ENCODE measurements at regions not wholly inside any gene's neighbourhood (a gene's known extent, or its start where the extent isn't known, plus 50 kb on each side); places are given as distances from the start of the nearest gene placed in this dataset.

DNA sequence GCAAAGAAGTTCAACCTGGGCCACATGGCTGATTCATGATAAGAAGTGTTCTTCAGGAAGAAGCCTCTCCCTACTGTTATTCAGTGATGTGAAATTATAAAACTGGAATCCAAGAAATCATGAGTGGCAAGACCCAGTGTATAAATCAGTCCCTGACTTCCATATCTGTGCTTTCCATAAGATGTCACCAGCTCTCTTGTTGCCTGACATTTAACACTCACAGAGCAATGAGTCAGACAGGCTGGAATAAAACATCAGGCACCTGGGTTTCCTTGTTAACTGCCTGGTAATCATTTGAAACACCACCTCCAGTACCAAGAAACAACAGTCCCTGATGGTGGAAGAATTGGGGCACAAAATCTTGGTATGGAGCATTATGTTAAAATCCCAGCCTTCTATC lies 76.1 kb downstream of the SCG2 start:
- no peak overlapping the region for H4K91ac ChIP-seq (ENCODE audit: low read length)
- no peak overlapping the region for H2BK12ac ChIP-seq (ENCODE audit: low read length in 2 of 2)
- H3K4me1 ChIP-seq (ENCODE audit: control insufficient read depth, insufficient read depth, low read depth, low read length) = no peaks in the 10 kb centered on the region
- no peaks in the 10 kb centered on the region for H3K9me3 ChIP-seq (ENCODE audit: control insufficient read depth, low read length)
- no peak overlapping the region for H3K9ac ChIP-seq (ENCODE audit: low read length)
- no peak overlapping the region for H2AFZ ChIP-seq (ENCODE audit: low read depth, low read length)
- peak overlapping the region; percentile 57 for H2AK5ac ChIP-seq (ENCODE audit: low read length, severe bottlenecking)
- H3K14ac ChIP-seq (ENCODE audit: low read length in 2 of 2) = no peak overlapping the region
- H2BK120ac ChIP-seq (ENCODE audit: low read depth, low read length) = no peak overlapping the region
- no peak overlapping the region for H2BK15ac ChIP-seq (ENCODE audit: low read depth, poor library complexity, severe bottlenecking)
- H3K27ac ChIP-seq (ENCODE audit: low read length, poor library complexity, severe bottlenecking) = no peak overlapping the region
- no peak overlapping the region for H3K18ac ChIP-seq (ENCODE audit: low read depth in 1 of 2, low read length in 2 of 2)
- no peak overlapping the region for H4K8ac ChIP-seq (ENCODE audit: low read length)
- H3K27me3 ChIP-seq (ENCODE audit: control insufficient read depth in 1 of 2, insufficient read depth in 1 of 2, low read length in 2 of 2) = no peaks in the 10 kb centered on the region
- H3K4me2 ChIP-seq (ENCODE audit: low read length, poor library complexity, severe bottlenecking) = no peak overlapping the region
- no peak overlapping the region for H3K23ac ChIP-seq (ENCODE audit: low read length in 2 of 2)
- no peaks in the 10 kb centered on the region for H3K36me3 ChIP-seq (ENCODE audit: control insufficient read depth in 1 of 2, insufficient read depth in 2 of 2, low read depth in 1 of 2, low read length in 2 of 2)
- H3K4ac ChIP-seq (ENCODE audit: low read depth in 1 of 2, low read length in 2 of 2) = no peak overlapping the region
- H3K79me1 ChIP-seq (replicated peaks; ENCODE audit: low read length, poor library complexity, severe bottlenecking) = no peaks in the 10 kb centered on the region
- no peak overlapping the region for H3K4me3 ChIP-seq (ENCODE audit: insufficient read depth in 1 of 2, low read depth in 1 of 2, low read length in 2 of 2)
- DNase-seq = no peak
- H2BK5ac ChIP-seq (ENCODE audit: low read depth, low read length, poor library complexity, severe bottlenecking) = no peak overlapping the region

DNA sequence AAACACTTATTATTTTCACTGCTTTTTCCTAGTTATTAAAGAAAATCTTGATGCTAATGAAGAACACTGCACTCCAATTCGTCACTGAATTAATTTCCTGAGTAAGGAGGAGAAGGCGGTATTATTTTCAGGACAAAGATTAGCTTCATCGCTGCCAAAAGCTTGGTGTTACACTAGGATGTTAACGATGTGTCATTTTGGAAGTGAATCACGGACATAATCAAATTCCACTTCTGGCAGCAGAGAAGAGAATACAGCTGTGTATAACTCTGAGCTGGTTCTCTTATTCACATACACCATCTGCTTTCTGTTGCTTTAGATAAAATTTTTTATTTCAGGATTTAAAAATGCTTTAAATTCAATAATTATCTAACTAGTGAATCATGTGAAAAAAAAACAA lies 74.1 kb downstream of the SCG2 start:
- H3K27me3 ChIP-seq (ENCODE audit: control insufficient read depth in 1 of 2, insufficient read depth in 1 of 2, low read length in 2 of 2) = no peaks in the 10 kb centered on the region
- H3K4ac ChIP-seq (ENCODE audit: low read depth in 1 of 2, low read length in 2 of 2) = no peak overlapping the region
- no peak overlapping the region for H2BK15ac ChIP-seq (ENCODE audit: low read depth, poor library complexity, severe bottlenecking)
- H3K4me3 ChIP-seq (ENCODE audit: insufficient read depth in 1 of 2, low read depth in 1 of 2, low read length in 2 of 2) = no peak overlapping the region
- no peaks in the 10 kb centered on the region for H3K79me1 ChIP-seq (replicated peaks; ENCODE audit: low read length, poor library complexity, severe bottlenecking)
- 95% methylated on average over 4 of the region's 5 CpGs for WGBS
- H2BK120ac ChIP-seq (ENCODE audit: low read depth, low read length) = no peak overlapping the region
- H3K9me3 ChIP-seq (ENCODE audit: control insufficient read depth, low read length) = no peaks in the 10 kb centered on the region
- no peak overlapping the region for H3K18ac ChIP-seq (ENCODE audit: low read depth in 1 of 2, low read length in 2 of 2)
- H3K9ac ChIP-seq (ENCODE audit: low read length) = no peak overlapping the region
- no peak for DNase-seq
- no peak overlapping the region for H3K23ac ChIP-seq (ENCODE audit: low read length in 2 of 2)
- H3K4me2 ChIP-seq (ENCODE audit: low read length, poor library complexity, severe bottlenecking) = no peak overlapping the region
- no peak overlapping the region for H2BK5ac ChIP-seq (ENCODE audit: low read depth, low read length, poor library complexity, severe bottlenecking)
- H3K14ac ChIP-seq (ENCODE audit: low read length in 2 of 2) = no peak overlapping the region
- no peak overlapping the region for H4K8ac ChIP-seq (ENCODE audit: low read length)
- no peaks in the 10 kb centered on the region for H3K36me3 ChIP-seq (ENCODE audit: control insufficient read depth in 1 of 2, insufficient read depth in 2 of 2, low read depth in 1 of 2, low read length in 2 of 2)
- no peak overlapping the region for H2BK12ac ChIP-seq (ENCODE audit: low read length in 2 of 2)
- H3K4me1 ChIP-seq (ENCODE audit: control insufficient read depth, insufficient read depth, low read depth, low read length) = no peaks in the 10 kb centered on the region
- no peak overlapping the region for H2AK5ac ChIP-seq (ENCODE audit: low read length, severe bottlenecking)
- no peak overlapping the region for H3K27ac ChIP-seq (ENCODE audit: low read length, poor library complexity, severe bottlenecking)
- no peak overlapping the region for H4K91ac ChIP-seq (ENCODE audit: low read length)
- no peak overlapping the region for H2AFZ ChIP-seq (ENCODE audit: low read depth, low read length)

DNA sequence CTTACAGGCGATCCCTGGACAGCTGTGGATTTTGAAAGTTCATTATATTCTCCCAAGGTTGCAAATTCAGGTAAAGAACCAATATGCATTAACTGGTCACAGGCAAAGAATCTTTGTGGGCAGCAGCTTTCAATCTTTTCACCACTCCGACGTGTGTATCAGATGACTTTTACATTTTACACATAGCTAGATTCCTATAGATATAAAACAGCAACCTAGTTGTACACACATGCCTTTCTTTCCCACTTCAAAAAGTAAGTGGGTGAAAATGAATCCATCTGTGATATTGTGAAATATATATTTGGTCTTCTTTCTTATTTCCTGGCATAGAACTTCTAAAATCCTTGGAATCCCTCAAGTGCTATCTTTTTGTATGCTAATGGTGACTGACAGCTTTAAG lies 72.5 kb downstream of the SCG2 start:
- H3K9ac ChIP-seq (ENCODE audit: low read length) = no peak overlapping the region
- H2BK12ac ChIP-seq (ENCODE audit: low read length in 2 of 2) = no peak overlapping the region
- no peak overlapping the region for H3K23ac ChIP-seq (ENCODE audit: low read length in 2 of 2)
- H3K4me3 ChIP-seq (ENCODE audit: insufficient read depth in 1 of 2, low read depth in 1 of 2, low read length in 2 of 2) = no peak overlapping the region
- H2BK15ac ChIP-seq (ENCODE audit: low read depth, poor library complexity, severe bottlenecking) = no peak overlapping the region
- H3K36me3 ChIP-seq (ENCODE audit: control insufficient read depth in 1 of 2, insufficient read depth in 2 of 2, low read depth in 1 of 2, low read length in 2 of 2) = no peaks in the 10 kb centered on the region
- H2AFZ ChIP-seq (ENCODE audit: low read depth, low read length) = no peak overlapping the region
- no peaks in the 10 kb centered on the region for H3K27me3 ChIP-seq (ENCODE audit: control insufficient read depth in 1 of 2, insufficient read depth in 1 of 2, low read length in 2 of 2)
- no peak overlapping the region for H2AK5ac ChIP-seq (ENCODE audit: low read length, severe bottlenecking)
- H2BK120ac ChIP-seq (ENCODE audit: low read depth, low read length) = no peak overlapping the region
- no peak overlapping the region for H3K27ac ChIP-seq (ENCODE audit: low read length, poor library complexity, severe bottlenecking)
- H3K4ac ChIP-seq (ENCODE audit: low read depth in 1 of 2, low read length in 2 of 2) = no peak overlapping the region
- H3K9me3 ChIP-seq (ENCODE audit: control insufficient read depth, low read length) = no peaks in the 10 kb centered on the region
- no peak overlapping the region for H3K14ac ChIP-seq (ENCODE audit: low read length in 2 of 2)
- no peak overlapping the region for H4K8ac ChIP-seq (ENCODE audit: low read length)
- no peak overlapping the region for H2BK5ac ChIP-seq (ENCODE audit: low read depth, low read length, poor library complexity, severe bottlenecking)
- no peaks in the 10 kb centered on the region for H3K4me1 ChIP-seq (ENCODE audit: control insufficient read depth, insufficient read depth, low read depth, low read length)
- no peaks in the 10 kb centered on the region for H3K79me1 ChIP-seq (replicated peaks; ENCODE audit: low read length, poor library complexity, severe bottlenecking)
- H3K4me2 ChIP-seq (ENCODE audit: low read length, poor library complexity, severe bottlenecking) = no peak overlapping the region
- no peak overlapping the region for H4K91ac ChIP-seq (ENCODE audit: low read length)
- DNase-seq = no peak
- WGBS = 95% methylated on average over 3 of the region's 3 CpGs
- no peak overlapping the region for H3K18ac ChIP-seq (ENCODE audit: low read depth in 1 of 2, low read length in 2 of 2)

DNA sequence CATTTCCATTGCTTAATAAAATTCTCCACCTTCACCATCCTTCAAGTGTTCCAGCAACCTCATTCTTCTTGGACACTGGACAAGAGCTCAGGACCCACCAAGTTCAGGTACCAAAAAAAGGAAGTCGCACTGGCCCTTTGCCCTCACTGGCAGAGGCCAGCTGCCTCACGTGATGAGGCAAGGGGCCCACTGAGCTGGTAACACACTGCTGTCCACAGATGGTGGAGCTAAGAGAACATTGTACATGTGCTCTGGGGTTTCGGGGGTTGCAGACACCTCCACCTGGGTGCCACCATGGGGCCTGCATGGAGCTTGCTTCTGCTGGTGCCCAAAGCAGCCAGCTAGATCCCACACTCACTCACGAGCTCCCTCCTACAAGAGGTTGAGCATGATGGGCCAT lies 71.3 kb downstream of the SCG2 start:
- H3K14ac ChIP-seq (ENCODE audit: low read length in 2 of 2) = peak overlapping the region in 1 of 2 experiments; percentile 51
- no peak overlapping the region for H4K91ac ChIP-seq (ENCODE audit: low read length)
- H3K27me3 ChIP-seq (ENCODE audit: control insufficient read depth in 1 of 2, insufficient read depth in 1 of 2, low read length in 2 of 2) = no peaks in the 10 kb centered on the region
- no peak overlapping the region for H2BK120ac ChIP-seq (ENCODE audit: low read depth, low read length)
- no peaks in the 10 kb centered on the region for H3K79me1 ChIP-seq (replicated peaks; ENCODE audit: low read length, poor library complexity, severe bottlenecking)
- no peaks in the 10 kb centered on the region for H3K4me1 ChIP-seq (ENCODE audit: control insufficient read depth, insufficient read depth, low read depth, low read length)
- H2BK5ac ChIP-seq (ENCODE audit: low read depth, low read length, poor library complexity, severe bottlenecking) = no peak overlapping the region
- H2AFZ ChIP-seq (ENCODE audit: low read depth, low read length) = no peak overlapping the region
- no peak overlapping the region for H3K4me3 ChIP-seq (ENCODE audit: insufficient read depth in 1 of 2, low read depth in 1 of 2, low read length in 2 of 2)
- peak overlapping the region; percentile 46 to 63 for H2BK12ac ChIP-seq (ENCODE audit: low read length in 2 of 2)
- no peaks in the 10 kb centered on the region for H3K9me3 ChIP-seq (ENCODE audit: control insufficient read depth, low read length)
- no peak overlapping the region for H3K23ac ChIP-seq (ENCODE audit: low read length in 2 of 2)
- peak overlapping the region in 1 of 2 experiments; percentile 26 for H3K4ac ChIP-seq (ENCODE audit: low read depth in 1 of 2, low read length in 2 of 2)
- H3K18ac ChIP-seq (ENCODE audit: low read depth in 1 of 2, low read length in 2 of 2) = peak overlapping the region; percentile 8 to 30
- H3K27ac ChIP-seq (ENCODE audit: low read length, poor library complexity, severe bottlenecking) = no peak overlapping the region
- no peak overlapping the region for H3K9ac ChIP-seq (ENCODE audit: low read length)
- H3K4me2 ChIP-seq (ENCODE audit: low read length, poor library complexity, severe bottlenecking) = no peak overlapping the region
- H2AK5ac ChIP-seq (ENCODE audit: low read length, severe bottlenecking) = no peak overlapping the region
- WGBS = 98% methylated on average over 4 of the region's 4 CpGs
- DNase-seq = no peak
- peak overlapping the region; percentile 3 for H4K8ac ChIP-seq (ENCODE audit: low read length)
- H3K36me3 ChIP-seq (ENCODE audit: control insufficient read depth in 1 of 2, insufficient read depth in 2 of 2, low read depth in 1 of 2, low read length in 2 of 2) = no peaks in the 10 kb centered on the region
- no peak overlapping the region for H2BK15ac ChIP-seq (ENCODE audit: low read depth, poor library complexity, severe bottlenecking)

Measured in mesenchymal stem cell (in vitro differentiated cells and primary cell).